ENCODE measurements at regions not wholly inside any gene's neighbourhood (a gene's known extent, or its start where the extent isn't known, plus 50 kb on each side); places are given as distances from the start of the nearest gene placed in this dataset.

DNA sequence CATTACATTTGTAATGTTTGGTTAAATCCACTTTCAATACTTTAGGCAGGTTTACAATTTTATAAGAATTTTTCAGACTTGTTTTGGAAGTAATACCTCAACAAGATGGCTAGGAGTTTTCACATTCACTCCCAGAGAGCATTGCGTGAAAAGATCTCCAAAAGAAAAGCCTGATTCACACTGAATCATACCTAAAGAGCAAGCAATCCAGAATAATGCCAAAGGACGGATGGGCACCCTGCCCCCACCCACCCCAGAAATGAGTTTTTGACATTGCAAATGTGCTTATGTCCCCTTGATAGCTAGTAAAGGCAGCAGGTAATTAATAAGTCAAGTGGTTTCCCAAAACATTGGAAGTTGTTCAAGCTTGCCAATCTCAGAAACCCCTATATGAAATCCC lies 557.7 kb upstream of the TENM3 start (continued):
- TF ChIP-seq SNAPC4 (CRISPR knock-in tag; IDR thresholded peaks at IDR 0.05) (no peak), ZNF839 (CRISPR knock-in tag; IDR thresholded peaks at IDR 0.05; ENCODE audit: borderline replicate concordance) (no peak), PHF5A (CRISPR knock-in tag; IDR thresholded peaks at IDR 0.05; ENCODE audit: low read depth, unreplicated experiment) (no peak), SALL2 (CRISPR knock-in tag; IDR thresholded peaks at IDR 0.05) (no peak), ZNF724P (CRISPR knock-in tag; IDR thresholded peaks at IDR 0.05; ENCODE audit: borderline replicate concordance) (no peak), ZNF30 (CRISPR knock-in tag; IDR thresholded peaks at IDR 0.05) (no peak), FOXA1 (IDR thresholded peaks at IDR 0.05) (no peak), FOXA1 (CRISPR knock-in tag; IDR thresholded peaks at IDR 0.05) (no peak), EED (CRISPR knock-in tag; IDR thresholded peaks at IDR 0.05) (no peak)
- TF ChIP-seq, protein P1, sequence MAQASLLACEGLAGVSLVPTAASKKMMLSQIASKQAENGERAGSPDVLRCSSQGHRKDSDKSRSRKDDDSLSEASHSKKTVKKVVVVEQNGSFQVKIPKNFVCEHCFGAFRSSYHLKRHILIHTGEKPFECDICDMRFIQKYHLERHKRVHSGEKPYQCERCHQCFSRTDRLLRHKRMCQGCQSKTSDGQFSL (CRISPR knock-in tag; IDR thresholded peaks at IDR 0.05), result no peak
- TF ChIP-seq, protein P2, sequence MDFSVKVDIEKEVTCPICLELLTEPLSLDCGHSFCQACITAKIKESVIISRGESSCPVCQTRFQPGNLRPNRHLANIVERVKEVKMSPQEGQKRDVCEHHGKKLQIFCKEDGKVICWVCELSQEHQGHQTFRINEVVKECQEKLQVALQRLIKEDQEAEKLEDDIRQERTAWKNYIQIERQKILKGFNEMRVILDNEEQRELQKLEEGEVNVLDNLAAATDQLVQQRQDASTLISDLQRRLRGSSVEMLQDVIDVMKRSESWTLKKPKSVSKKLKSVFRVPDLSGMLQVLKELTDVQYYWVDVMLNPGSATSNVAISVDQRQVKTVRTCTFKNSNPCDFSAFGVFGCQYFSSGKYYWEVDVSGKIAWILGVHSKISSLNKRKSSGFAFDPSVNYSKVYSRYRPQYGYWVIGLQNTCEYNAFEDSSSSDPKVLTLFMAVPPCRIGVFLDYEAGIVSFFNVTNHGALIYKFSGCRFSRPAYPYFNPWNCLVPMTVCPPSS (IDR thresholded peaks at IDR 0.05), result no peak
- TF ChIP-seq, protein P3, sequence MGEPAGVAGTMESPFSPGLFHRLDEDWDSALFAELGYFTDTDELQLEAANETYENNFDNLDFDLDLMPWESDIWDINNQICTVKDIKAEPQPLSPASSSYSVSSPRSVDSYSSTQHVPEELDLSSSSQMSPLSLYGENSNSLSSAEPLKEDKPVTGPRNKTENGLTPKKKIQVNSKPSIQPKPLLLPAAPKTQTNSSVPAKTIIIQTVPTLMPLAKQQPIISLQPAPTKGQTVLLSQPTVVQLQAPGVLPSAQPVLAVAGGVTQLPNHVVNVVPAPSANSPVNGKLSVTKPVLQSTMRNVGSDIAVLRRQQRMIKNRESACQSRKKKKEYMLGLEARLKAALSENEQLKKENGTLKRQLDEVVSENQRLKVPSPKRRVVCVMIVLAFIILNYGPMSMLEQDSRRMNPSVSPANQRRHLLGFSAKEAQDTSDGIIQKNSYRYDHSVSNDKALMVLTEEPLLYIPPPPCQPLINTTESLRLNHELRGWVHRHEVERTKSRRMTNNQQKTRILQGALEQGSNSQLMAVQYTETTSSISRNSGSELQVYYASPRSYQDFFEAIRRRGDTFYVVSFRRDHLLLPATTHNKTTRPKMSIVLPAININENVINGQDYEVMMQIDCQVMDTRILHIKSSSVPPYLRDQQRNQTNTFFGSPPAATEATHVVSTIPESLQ (CRISPR knock-in tag; conservative IDR thresholded peaks at IDR 0.05), result no peak

Measured in HepG2 (cell line).